ENCODE measurements at regions not wholly inside any gene's neighbourhood (a gene's known extent, or its start where the extent isn't known, plus 50 kb on each side); places are given as distances from the start of the nearest gene placed in this dataset.

DNA sequence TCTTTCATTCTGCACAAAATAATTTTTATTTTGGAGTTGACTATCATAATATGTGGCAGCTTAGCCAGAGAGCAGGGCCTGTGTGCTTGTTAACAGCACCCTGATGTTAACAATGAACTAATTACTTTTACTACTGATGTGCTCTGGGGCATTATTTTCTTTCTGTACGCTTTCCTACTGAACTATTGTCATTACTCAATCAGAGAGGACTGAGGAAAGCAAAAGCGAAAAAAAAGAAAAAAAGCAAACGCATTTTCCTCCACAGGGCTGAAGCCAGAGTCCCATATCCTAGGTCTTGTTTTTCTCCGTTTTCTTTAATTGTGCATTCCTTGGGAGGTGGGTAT lies 221.2 kb downstream of the TTLL7 start:
- H3K4me3 ChIP-seq (ENCODE audit: low read depth, low read length): no peak overlapping the region
- TF ChIP-seq, protein P1, sequence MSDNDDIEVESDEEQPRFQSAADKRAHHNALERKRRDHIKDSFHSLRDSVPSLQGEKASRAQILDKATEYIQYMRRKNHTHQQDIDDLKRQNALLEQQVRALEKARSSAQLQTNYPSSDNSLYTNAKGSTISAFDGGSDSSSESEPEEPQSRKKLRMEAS (IDR thresholded peaks at IDR 0.05; ENCODE audit: low read depth, low read length): no peak
- TF ChIP-seq POLR2A (IDR thresholded peaks at IDR 0.05; ENCODE audit: extremely low read depth, insufficient read length) (no peak), MYC (IDR thresholded peaks at IDR 0.05; ENCODE audit: low read depth, low read length) (no peak)
- TF ChIP-seq, protein P2, sequence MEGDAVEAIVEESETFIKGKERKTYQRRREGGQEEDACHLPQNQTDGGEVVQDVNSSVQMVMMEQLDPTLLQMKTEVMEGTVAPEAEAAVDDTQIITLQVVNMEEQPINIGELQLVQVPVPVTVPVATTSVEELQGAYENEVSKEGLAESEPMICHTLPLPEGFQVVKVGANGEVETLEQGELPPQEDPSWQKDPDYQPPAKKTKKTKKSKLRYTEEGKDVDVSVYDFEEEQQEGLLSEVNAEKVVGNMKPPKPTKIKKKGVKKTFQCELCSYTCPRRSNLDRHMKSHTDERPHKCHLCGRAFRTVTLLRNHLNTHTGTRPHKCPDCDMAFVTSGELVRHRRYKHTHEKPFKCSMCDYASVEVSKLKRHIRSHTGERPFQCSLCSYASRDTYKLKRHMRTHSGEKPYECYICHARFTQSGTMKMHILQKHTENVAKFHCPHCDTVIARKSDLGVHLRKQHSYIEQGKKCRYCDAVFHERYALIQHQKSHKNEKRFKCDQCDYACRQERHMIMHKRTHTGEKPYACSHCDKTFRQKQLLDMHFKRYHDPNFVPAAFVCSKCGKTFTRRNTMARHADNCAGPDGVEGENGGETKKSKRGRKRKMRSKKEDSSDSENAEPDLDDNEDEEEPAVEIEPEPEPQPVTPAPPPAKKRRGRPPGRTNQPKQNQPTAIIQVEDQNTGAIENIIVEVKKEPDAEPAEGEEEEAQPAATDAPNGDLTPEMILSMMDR (IDR thresholded peaks at IDR 0.05; ENCODE audit: low read depth, low read length): no peak
- no peak for DNase-seq (ENCODE audit: low read depth)

DNA sequence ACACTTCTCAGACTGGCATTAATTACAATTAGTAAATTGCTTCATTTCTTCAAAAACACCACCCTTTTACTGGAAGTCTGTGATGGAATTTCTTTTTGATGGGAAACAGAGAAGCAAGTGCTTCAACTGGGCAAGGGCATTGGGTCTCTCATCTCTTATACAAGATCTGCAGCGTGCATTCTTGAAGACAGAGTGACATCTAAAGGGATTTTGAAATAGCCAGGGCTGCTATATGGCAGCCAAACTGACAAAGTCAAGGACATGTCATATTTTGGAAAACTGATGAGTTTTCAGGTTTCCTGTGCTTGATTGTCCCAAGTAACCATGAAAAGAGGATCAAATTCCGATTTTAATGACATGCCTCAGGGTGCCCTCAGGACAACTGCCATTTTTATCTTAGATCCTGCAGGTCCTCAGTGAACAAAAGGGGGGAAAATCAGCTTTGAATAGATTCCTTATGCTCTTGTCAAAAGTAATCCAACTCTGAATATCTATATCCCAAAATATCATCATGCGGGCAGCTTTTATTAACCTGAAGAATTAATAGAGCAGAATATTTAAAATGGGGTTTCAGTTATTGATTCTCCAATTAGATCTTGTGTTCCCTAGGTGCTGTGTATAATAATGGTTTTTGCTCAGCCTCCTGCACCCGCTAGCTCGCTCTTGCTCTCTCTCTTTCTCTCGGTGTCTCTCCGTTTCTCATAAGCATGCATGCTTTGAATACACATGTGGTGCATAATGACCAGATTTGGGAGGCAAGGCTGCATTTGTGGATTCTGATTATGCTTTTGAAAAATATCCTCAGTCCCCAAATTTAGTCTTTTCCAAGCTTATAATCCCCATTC lies 221.8 kb downstream of the TTLL7 start:
- no peak overlapping the region for H3K4me3 ChIP-seq (ENCODE audit: low read depth, low read length)
- no peak for TF ChIP-seq MYC (IDR thresholded peaks at IDR 0.05; ENCODE audit: low read depth, low read length)
- TF ChIP-seq, protein P2 (IDR thresholded peaks at IDR 0.05; ENCODE audit: low read depth, low read length): no peak
- TF ChIP-seq, protein P1 (IDR thresholded peaks at IDR 0.05; ENCODE audit: low read depth, low read length): no peak
- no peak for TF ChIP-seq POLR2A (IDR thresholded peaks at IDR 0.05; ENCODE audit: extremely low read depth, insufficient read length)

DNA sequence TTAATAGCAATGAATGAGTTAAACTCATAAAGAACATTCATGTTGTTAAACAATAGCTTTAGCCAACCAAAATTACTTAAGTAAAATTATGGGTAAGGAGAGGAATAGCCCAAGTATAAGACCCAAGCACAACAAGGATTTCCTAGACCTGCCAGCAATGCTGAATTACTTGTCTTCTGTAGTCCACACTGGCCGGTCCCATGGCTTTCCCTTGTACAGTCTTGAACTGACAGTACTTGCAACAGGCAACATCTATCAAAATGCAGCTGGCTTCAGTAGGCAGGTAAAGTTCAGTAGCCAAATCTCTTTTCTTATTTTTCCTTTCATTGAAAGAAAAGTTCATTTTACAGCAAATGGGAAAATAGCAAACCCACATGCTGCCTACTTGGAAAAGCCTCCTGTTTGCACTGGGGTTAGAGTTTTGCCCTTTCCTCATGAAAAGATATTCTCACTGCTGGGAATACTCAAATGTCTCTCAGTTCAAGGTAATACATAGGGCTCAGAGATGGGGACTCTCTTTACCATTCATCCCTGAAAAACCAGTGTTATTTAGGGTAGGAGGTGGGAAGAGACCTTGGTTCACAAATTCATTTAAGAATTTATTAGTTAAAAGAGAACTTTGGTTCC lies 222.8 kb downstream of the TTLL7 start:
- DNase-seq (ENCODE audit: low read depth): no peak
- TF ChIP-seq, protein P2 (IDR thresholded peaks at IDR 0.05; ENCODE audit: low read depth, low read length): no peak
- TF ChIP-seq MYC (IDR thresholded peaks at IDR 0.05; ENCODE audit: low read depth, low read length): no peak
- TF ChIP-seq, protein P1 (IDR thresholded peaks at IDR 0.05; ENCODE audit: low read depth, low read length): no peak
- TF ChIP-seq POLR2A (IDR thresholded peaks at IDR 0.05; ENCODE audit: extremely low read depth, insufficient read length): no peak
- H3K4me3 ChIP-seq (ENCODE audit: low read depth, low read length): no peak overlapping the region

More for the DNA sequence above, 221.8 kb downstream of the TTLL7 start:
- DNase-seq (ENCODE audit: low read depth): no peak

DNA sequence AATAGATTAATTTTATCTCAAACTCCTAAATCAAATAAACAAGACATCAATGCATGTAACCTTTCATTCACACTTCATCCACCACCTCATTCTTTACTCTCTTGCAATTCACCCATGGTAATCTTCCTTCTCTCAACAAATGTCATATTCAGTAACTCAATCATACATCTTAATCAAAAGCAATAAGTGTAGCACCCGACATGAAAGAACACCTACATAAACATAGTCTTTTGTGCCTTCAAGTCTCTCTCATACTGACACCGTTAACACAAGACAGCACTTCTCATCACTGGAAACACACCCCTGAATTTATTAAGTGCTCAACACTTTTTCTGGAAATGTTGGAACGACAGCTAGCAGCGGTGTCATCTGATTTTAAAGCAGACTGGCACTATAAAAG lies 225.9 kb downstream of the TTLL7 start:
- TF ChIP-seq, protein P1 (IDR thresholded peaks at IDR 0.05; ENCODE audit: low read depth, low read length): no peak
- no peak for TF ChIP-seq POLR2A (IDR thresholded peaks at IDR 0.05; ENCODE audit: extremely low read depth, insufficient read length)
- TF ChIP-seq, protein P2 (IDR thresholded peaks at IDR 0.05; ENCODE audit: low read depth, low read length): no peak
- no peak for TF ChIP-seq MYC (IDR thresholded peaks at IDR 0.05; ENCODE audit: low read depth, low read length)
- DNase-seq (ENCODE audit: low read depth): no peak
- H3K4me3 ChIP-seq (ENCODE audit: low read depth, low read length): no peak overlapping the region

DNA sequence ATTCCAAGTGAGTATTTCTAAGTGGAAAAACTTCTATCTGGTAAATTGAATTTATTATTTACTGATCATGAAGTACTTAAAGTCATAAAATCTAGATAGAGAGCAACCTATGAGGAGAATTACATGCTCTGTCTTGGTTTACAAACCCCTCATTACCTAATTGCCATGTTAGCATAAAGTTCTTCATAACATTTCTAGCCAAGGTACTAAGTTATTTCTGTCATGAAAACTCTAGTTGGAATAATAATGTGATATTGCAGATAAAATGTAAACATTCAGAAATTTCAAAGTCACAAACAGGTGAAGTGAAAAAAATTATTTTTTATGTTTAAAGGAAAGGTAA lies 228.6 kb downstream of the TTLL7 start:
- H3K4me3 ChIP-seq (ENCODE audit: low read depth, low read length): no peak overlapping the region
- TF ChIP-seq, protein P1 (IDR thresholded peaks at IDR 0.05; ENCODE audit: low read depth, low read length): no peak
- TF ChIP-seq MYC (IDR thresholded peaks at IDR 0.05; ENCODE audit: low read depth, low read length) (no peak), POLR2A (IDR thresholded peaks at IDR 0.05; ENCODE audit: extremely low read depth, insufficient read length) (no peak)
- TF ChIP-seq, protein P2 (IDR thresholded peaks at IDR 0.05; ENCODE audit: low read depth, low read length): no peak
- DNase-seq (ENCODE audit: low read depth): no peak

All from NB4 (cell line).